ENCODE measurements at regions not wholly inside any gene's neighbourhood (a gene's known extent, or its start where the extent isn't known, plus 50 kb on each side); places are given as distances from the start of the nearest gene placed in this dataset.

- TF ChIP-seq TCF4 (CRISPR knock-in tag; IDR thresholded peaks at IDR 0.05; ENCODE audit: borderline replicate concordance), result no peak
- no peak for TF ChIP-seq TOX (CRISPR knock-in tag; IDR thresholded peaks at IDR 0.05; ENCODE audit: borderline replicate concordance)
- no peak for TF ChIP-seq ZC3H10 (CRISPR knock-in tag; IDR thresholded peaks at IDR 0.05)
- TF ChIP-seq ZNF565 (CRISPR knock-in tag; conservative IDR thresholded peaks at IDR 0.05; ENCODE audit: low read depth), result no peak
- TF ChIP-seq PATZ1 (CRISPR knock-in tag; IDR thresholded peaks at IDR 0.05; ENCODE audit: borderline replicate concordance), result no peak
- TF ChIP-seq POU6F1 (CRISPR knock-in tag; IDR thresholded peaks at IDR 0.05; ENCODE audit: borderline replicate concordance, low read depth), result no peak
- no peak for TF ChIP-seq ISL1 (CRISPR knock-in tag; IDR thresholded peaks at IDR 0.05)
- no peak for TF ChIP-seq ZNF8 (CRISPR knock-in tag; IDR thresholded peaks at IDR 0.05)
- TF ChIP-seq CREB5 (CRISPR knock-in tag; IDR thresholded peaks at IDR 0.05; ENCODE audit: low read depth), result no peak
- TF ChIP-seq SNAI2 (CRISPR knock-in tag; IDR thresholded peaks at IDR 0.05), result no peak
- TF ChIP-seq ZNF70 (CRISPR knock-in tag; IDR thresholded peaks at IDR 0.05), result no peak
- no peak for TF ChIP-seq ESRRG (CRISPR knock-in tag; IDR thresholded peaks at IDR 0.05)
- TF ChIP-seq, protein P1, sequence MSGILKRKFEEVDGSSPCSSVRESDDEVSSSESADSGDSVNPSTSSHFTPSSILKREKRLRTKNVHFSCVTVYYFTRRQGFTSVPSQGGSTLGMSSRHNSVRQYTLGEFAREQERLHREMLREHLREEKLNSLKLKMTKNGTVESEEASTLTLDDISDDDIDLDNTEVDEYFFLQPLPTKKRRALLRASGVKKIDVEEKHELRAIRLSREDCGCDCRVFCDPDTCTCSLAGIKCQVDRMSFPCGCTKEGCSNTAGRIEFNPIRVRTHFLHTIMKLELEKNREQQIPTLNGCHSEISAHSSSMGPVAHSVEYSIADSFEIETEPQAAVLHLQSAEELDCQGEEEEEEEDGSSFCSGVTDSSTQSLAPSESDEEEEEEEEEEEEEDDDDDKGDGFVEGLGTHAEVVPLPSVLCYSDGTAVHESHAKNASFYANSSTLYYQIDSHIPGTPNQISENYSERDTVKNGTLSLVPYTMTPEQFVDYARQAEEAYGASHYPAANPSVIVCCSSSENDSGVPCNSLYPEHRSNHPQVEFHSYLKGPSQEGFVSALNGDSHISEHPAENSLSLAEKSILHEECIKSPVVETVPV (CRISPR knock-in tag; IDR thresholded peaks at IDR 0.05), result no peak
- TF ChIP-seq OSR1 (CRISPR knock-in tag; IDR thresholded peaks at IDR 0.05), result no peak
- TF ChIP-seq GLIS3 (CRISPR knock-in tag; IDR thresholded peaks at IDR 0.05), result no peak
- no peak for TF ChIP-seq ZFP3 (CRISPR knock-in tag; IDR thresholded peaks at IDR 0.05)
- TF ChIP-seq CSDC2 (CRISPR knock-in tag; IDR thresholded peaks at IDR 0.05), result no peak
- TF ChIP-seq ARNTL (CRISPR knock-in tag; IDR thresholded peaks at IDR 0.05; ENCODE audit: borderline replicate concordance, low read depth), result no peak
- TF ChIP-seq BACH2 (CRISPR knock-in tag; IDR thresholded peaks at IDR 0.05; ENCODE audit: borderline replicate concordance), result no peak
- TF ChIP-seq, protein P2, sequence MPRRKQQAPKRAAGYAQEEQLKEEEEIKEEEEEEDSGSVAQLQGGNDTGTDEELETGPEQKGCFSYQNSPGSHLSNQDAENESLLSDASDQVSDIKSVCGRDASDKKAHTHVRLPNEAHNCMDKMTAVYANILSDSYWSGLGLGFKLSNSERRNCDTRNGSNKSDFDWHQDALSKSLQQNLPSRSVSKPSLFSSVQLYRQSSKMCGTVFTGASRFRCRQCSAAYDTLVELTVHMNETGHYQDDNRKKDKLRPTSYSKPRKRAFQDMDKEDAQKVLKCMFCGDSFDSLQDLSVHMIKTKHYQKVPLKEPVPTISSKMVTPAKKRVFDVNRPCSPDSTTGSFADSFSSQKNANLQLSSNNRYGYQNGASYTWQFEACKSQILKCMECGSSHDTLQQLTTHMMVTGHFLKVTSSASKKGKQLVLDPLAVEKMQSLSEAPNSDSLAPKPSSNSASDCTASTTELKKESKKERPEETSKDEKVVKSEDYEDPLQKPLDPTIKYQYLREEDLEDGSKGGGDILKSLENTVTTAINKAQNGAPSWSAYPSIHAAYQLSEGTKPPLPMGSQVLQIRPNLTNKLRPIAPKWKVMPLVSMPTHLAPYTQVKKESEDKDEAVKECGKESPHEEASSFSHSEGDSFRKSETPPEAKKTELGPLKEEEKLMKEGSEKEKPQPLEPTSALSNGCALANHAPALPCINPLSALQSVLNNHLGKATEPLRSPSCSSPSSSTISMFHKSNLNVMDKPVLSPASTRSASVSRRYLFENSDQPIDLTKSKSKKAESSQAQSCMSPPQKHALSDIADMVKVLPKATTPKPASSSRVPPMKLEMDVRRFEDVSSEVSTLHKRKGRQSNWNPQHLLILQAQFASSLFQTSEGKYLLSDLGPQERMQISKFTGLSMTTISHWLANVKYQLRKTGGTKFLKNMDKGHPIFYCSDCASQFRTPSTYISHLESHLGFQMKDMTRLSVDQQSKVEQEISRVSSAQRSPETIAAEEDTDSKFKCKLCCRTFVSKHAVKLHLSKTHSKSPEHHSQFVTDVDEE (CRISPR knock-in tag; IDR thresholded peaks at IDR 0.05), result no peak
- no peak for ATAC-seq
Measured at GRCh38 chr3:89964347-89964746, 856.9 kb downstream of the EPHA3 start.

- no peak for ATAC-seq
- no peak for TF ChIP-seq ESRRG (CRISPR knock-in tag; IDR thresholded peaks at IDR 0.05)
- TF ChIP-seq, protein P1 (CRISPR knock-in tag; IDR thresholded peaks at IDR 0.05), result no peak
- TF ChIP-seq BACH2 (CRISPR knock-in tag; IDR thresholded peaks at IDR 0.05; ENCODE audit: borderline replicate concordance), result no peak
- TF ChIP-seq ZNF8 (CRISPR knock-in tag; IDR thresholded peaks at IDR 0.05), result no peak
- no peak for TF ChIP-seq ZC3H10 (CRISPR knock-in tag; IDR thresholded peaks at IDR 0.05)
- no peak for TF ChIP-seq TCF4 (CRISPR knock-in tag; IDR thresholded peaks at IDR 0.05; ENCODE audit: borderline replicate concordance)
- TF ChIP-seq SNAI2 (CRISPR knock-in tag; IDR thresholded peaks at IDR 0.05), result no peak
- no peak for TF ChIP-seq PPARA (CRISPR knock-in tag; IDR thresholded peaks at IDR 0.05; ENCODE audit: borderline replicate concordance)
- no peak for TF ChIP-seq RARB (CRISPR knock-in tag; IDR thresholded peaks at IDR 0.05)
- no peak for TF ChIP-seq PATZ1 (CRISPR knock-in tag; IDR thresholded peaks at IDR 0.05; ENCODE audit: borderline replicate concordance)
- no peak for TF ChIP-seq OSR1 (CRISPR knock-in tag; IDR thresholded peaks at IDR 0.05)
- no peak for TF ChIP-seq POU6F1 (CRISPR knock-in tag; IDR thresholded peaks at IDR 0.05; ENCODE audit: borderline replicate concordance, low read depth)
- TF ChIP-seq ZNF70 (CRISPR knock-in tag; IDR thresholded peaks at IDR 0.05), result no peak
- no peak for TF ChIP-seq ISL1 (CRISPR knock-in tag; IDR thresholded peaks at IDR 0.05)
- no peak for TF ChIP-seq ZFP3 (CRISPR knock-in tag; IDR thresholded peaks at IDR 0.05)
- no peak for TF ChIP-seq ARNTL (CRISPR knock-in tag; IDR thresholded peaks at IDR 0.05; ENCODE audit: borderline replicate concordance, low read depth)
- no peak for TF ChIP-seq CSDC2 (CRISPR knock-in tag; IDR thresholded peaks at IDR 0.05)
- no peak for TF ChIP-seq GLIS3 (CRISPR knock-in tag; IDR thresholded peaks at IDR 0.05)
Measured at GRCh38 chr3:89966877-89967665, 859.6 kb downstream of the EPHA3 start.

All from SK-N-SH treated with all-trans-retinoic acid at 6 μM for 48 hours (cell line).